Fibroblast of lung (primary cell): ENCODE measurements at regions not wholly inside any gene's neighbourhood (a gene's known extent, or its start where the extent isn't known, plus 50 kb on each side); places are given as distances from the start of the nearest gene placed in this dataset.
"Not testable (repeated sequence)": the region's sequence is repeated elsewhere in the genome, so short reads cannot be mapped to it uniquely, and the experiment has no call there.

ENCODE experiments used
- CTCF ChIP-seq, 2 donors: IDR thresholded peaks in 1 of 2; conservative IDR thresholded peaks in 1 of 2; 1 replicate in 1 of 2; 2 replicates in 1 of 2; pipeline ENCODE4 v1.5.1; 2011 to 2012; ENCODE audit warnings: low read length in 2 of 2, control low read depth in 1 of 2, inconsistent platforms in 1 of 2, low read depth in 1 of 2, mild to moderate bottlenecking in 1 of 2
- EZH2 ChIP-seq: IDR thresholded peaks from 2 replicates; pipeline ENCODE4 v1.5.1; 2012; ENCODE audit warnings: low read length, control low read depth, mild to moderate bottlenecking; ENCODE audit errors: missing control alignments

- TF ChIP-seq CTCF (conservative IDR thresholded peaks at IDR 0.05 in 1 of 2, IDR thresholded peaks at IDR 0.05 in 1 of 2; ENCODE audit: low read depth in 1 of 2, low read length in 2 of 2); EZH2: not testable (repeated sequence)
Measured at GRCh38 chrY:17472068-17472467, 408.0 kb downstream of the CDY2B start.
